Fibroblast of mammary gland (primary cell): ENCODE measurements at regions not wholly inside any gene's neighbourhood (a gene's known extent, or its start where the extent isn't known, plus 50 kb on each side); places are given as distances from the start of the nearest gene placed in this dataset.

ENCODE experiments used
- DNase-seq: peaks from one replicate; pipeline ENCODE4 v3.0.0-alpha.2; 2010; ENCODE audit warnings: low read depth
- H3K4me3 ChIP-seq: 2 replicates; pipeline ENCODE4 v1.5.1; 2011; ENCODE audit warnings: low read depth, mild to moderate bottlenecking, low read length, moderate library complexity; ENCODE audit not compliant: control insufficient read depth
- TF ChIP-seq, protein P1 (sequence below): conservative IDR thresholded peaks from 2 replicates; pipeline ENCODE4 v1.5.1; 2011; ENCODE audit warnings: low read depth, low read length, inconsistent platforms; ENCODE audit not compliant: control insufficient read depth, insufficient read depth

DNA sequence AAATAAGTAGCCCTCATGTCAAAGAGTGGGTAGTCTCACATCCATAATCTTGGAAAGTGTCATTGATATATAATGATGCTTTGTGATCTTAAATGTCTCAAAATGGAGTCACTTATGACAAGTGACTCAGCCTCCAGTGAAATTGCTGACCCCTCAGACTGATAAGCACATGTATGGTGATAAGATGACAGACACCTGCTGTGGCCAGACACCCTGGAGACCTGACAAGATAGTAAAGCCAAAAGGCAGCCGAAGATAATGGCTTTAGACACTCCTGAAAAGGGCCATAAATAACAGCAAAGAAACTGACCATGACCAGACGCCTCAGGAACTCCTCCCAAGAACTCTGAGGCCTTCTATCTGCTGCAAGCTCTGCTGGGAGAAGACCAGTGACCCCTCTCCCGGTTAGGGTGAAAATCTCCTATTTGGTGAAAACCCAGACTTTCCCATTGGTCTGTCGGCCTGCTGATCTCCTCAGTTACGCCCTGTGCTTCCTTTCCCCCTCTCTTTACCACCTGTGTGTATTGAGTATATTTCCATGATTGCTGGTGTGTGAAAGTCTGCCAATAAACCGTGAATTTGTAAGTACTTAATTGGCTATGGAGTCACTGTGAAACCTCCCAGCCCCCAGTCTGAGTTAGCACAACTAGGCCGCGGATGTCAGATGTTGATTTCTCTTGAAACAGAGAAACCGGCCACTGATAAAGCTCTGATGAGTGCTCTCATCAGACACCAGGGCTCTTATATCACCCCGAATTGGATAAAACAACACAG, 226.7 kb upstream of the MYOCD start:
- TF ChIP-seq, protein P1, sequence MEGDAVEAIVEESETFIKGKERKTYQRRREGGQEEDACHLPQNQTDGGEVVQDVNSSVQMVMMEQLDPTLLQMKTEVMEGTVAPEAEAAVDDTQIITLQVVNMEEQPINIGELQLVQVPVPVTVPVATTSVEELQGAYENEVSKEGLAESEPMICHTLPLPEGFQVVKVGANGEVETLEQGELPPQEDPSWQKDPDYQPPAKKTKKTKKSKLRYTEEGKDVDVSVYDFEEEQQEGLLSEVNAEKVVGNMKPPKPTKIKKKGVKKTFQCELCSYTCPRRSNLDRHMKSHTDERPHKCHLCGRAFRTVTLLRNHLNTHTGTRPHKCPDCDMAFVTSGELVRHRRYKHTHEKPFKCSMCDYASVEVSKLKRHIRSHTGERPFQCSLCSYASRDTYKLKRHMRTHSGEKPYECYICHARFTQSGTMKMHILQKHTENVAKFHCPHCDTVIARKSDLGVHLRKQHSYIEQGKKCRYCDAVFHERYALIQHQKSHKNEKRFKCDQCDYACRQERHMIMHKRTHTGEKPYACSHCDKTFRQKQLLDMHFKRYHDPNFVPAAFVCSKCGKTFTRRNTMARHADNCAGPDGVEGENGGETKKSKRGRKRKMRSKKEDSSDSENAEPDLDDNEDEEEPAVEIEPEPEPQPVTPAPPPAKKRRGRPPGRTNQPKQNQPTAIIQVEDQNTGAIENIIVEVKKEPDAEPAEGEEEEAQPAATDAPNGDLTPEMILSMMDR = no peak
- H3K4me3 ChIP-seq = no peak overlapping the region
- DNase-seq = no peak

DNA sequence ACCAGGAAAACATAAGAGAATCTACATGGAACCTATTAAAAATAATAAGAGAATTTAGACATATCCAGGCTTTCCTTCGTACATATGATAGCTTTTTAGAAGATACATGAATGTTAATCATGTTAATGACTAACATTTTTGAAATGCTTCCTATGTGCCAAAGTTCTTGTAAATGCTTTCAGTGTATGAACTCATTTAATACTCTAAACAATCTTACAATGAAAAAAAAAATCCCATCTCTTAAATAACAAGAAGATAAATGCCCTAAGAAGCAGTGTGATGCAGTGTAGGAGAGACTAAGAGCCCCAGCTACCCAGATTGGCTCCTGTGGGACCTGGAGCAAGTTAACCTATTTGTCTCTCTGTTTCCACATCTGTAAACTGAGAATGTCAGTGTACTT, 220.4 kb upstream of the MYOCD start:
- no peak overlapping the region for H3K4me3 ChIP-seq
- TF ChIP-seq, protein P1 = no peak
- peak; percentile 28 for DNase-seq

DNA sequence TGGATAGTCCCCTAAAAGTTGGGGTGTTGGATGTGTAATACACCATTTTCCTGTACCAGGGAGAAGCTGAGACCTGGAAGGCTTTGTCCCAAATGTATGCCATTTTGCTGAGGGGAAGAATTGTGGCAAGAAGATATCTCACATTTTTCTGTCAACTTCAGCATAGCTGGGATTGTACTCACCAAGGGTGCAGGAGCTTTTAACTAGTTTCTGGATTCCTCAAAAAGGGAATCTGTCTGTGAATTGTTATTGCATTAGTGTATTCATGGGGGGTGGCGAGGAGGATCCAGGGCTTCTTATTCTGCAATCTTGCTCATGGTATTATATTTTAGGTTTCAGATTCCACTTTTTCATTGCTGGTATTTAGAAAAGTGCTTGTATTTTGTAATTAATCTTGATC, 208.2 kb upstream of the MYOCD start:
- DNase-seq = no peak
- H3K4me3 ChIP-seq = no peak overlapping the region
- TF ChIP-seq, protein P1 = no peak

DNA sequence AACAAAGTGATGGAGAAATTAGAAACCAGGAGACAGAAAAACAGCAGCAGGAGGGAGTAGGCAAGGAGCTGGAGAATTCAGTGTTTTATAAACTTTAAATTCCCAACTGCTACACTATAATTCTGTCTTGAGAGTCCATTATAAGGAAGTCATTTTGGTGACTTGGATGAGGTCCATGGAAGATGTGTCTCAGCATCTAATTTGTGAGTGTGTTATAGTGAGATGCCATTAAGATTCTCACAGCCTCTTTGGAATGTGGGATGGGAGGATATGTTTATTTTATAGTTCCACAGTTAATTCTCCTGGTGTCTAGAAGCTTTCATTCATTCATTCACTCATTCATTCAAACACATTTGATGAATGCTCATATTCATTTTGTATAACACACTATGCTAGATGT, 206.0 kb upstream of the MYOCD start:
- DNase-seq = no peak
- TF ChIP-seq, protein P1 = no peak
- H3K4me3 ChIP-seq = no peak overlapping the region

DNA sequence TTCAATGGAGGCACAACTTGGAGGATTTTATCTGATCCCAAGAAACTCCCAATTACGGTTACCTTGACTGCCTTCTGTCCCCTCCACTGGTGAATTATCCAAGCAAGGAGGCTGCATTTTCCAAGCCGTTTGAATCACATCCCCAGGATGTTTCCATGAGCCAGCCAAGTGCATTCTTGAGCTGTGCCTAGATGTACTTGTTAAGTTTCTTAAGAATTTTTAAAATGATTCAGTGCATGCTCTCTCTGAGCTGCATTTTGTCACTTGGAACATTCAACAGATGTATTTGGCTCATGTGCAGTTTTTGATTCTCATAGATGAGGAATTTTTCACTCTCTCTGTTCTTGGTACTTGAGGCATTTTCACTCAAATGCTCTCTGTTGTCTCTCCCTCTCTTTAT, 202.6 kb upstream of the MYOCD start:
- TF ChIP-seq, protein P1 = no peak
- H3K4me3 ChIP-seq = no peak overlapping the region
- peak; percentile 72 for DNase-seq

DNA sequence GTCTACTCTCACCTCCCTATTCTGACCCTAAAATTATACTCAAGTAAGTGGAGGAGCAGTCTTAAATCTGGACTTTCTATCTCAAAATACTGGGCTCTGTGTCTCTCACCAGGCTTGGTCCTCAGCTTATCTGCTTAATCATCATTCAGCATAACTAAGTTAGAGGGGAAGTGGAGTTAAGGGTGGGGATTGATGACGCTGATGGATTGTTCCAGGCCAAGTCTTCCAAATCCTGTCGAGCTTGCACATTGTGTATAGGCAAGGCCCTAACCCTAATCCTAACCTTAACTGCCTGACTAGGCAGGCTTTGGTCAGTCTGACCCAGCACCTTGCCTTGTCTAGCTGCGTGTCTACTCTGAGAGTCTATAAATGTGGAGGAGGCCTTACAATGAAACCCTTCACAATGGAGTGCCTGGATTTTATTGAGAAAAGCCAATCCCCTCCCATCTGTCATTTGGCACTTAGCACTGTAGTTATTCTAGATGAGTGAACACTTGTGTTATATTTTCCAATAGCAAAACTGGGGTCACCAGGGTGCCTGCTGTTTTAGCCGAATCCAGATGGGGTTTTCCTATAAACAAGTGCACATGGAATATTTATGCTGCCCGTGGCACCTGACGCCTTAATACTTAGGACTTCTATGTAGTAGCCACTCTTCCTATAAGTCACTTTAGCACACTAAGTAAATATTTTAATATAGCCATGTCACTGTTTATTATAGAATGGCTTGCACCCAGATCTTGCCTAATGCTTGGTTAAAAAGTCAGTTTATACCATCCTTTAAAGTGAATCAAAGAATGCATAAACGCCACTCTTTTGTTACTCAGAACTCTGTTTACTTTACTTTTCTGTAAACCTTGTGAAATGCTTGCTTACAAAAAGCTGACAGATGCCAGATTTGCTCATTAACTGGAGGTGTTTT, 193.2 kb upstream of the MYOCD start:
- TF ChIP-seq, protein P1 = no peak
- no peak overlapping the region for H3K4me3 ChIP-seq
- DNase-seq = no peak
